ENCODE measurements at regions not wholly inside any gene's neighbourhood (a gene's known extent, or its start where the extent isn't known, plus 50 kb on each side); places are given as distances from the start of the nearest gene placed in this dataset.

GRCh38 chr14:43183916-43184315, 1323.2 kb downstream of the FSCB start:
- no peak for DNase-seq
- Mint-ChIP-seq H3K27ac (no peak overlapping the region), H3K9me3 (peaks cover 45% of the 10 kb centered on the region), H3K27me3 (ENCODE audit: insufficient read depth) (no peaks in the 10 kb centered on the region), H3K36me3 (ENCODE audit: low read depth) (peaks cover 3% of the 10 kb centered on the region; the same call in 1 of the 2 replicates), H3K4me3 (no peak overlapping the region), H3K4me1 (ENCODE audit: low read depth) (no peaks in the 10 kb centered on the region)
- TF ChIP-seq CTCF (IDR thresholded peaks at IDR 0.05): no peak

- no peak for TF ChIP-seq CTCF (IDR thresholded peaks at IDR 0.05)
- Mint-ChIP-seq H3K9me3 (peaks cover 33% of the 10 kb centered on the region), H3K4me1 (ENCODE audit: low read depth) (no peaks in the 10 kb centered on the region), H3K36me3 (ENCODE audit: low read depth) (no peaks in the 10 kb centered on the region), H3K4me3 (no peak overlapping the region), H3K27ac (no peak overlapping the region), H3K27me3 (ENCODE audit: insufficient read depth) (no peaks in the 10 kb centered on the region)
- DNase-seq: no peak
Observed at GRCh38 chr14:43175896-43176295, 1331.2 kb downstream of the FSCB start.

DNA sequence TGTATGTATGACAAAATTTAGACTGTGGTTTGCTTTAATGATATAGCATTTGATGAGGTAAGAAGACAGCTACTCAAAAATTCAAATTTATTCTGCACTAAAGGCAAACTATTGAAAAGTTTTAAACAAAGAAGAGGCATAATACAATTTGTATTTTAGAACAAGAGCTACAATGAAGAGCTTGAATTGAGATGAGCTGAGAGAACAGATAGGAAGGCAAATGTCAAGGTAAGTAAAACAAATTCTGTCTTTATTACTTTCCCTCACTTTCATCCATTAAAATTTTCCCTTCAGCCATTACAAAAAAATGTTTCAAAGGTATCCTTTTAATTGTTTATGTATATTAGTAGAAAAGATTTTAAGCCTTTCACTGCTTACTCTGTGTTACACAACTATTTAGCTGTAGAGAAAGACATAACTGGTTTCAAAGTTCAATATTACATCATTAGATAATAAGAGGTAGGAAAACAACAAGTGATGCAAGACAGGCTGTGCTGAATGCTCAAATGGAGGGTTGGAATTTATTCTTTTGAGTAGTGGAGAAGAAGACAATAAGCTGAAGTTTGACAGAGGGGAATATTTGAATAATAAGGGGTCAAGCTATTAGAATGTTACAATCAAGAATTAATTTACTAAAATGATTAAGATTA, 1334.1 kb downstream of the FSCB start:
- no peaks in the 10 kb centered on the region for H3K27me3 Mint-ChIP-seq (ENCODE audit: insufficient read depth)
- no peaks in the 10 kb centered on the region for H3K4me1 Mint-ChIP-seq (ENCODE audit: low read depth)
- no peaks in the 10 kb centered on the region for H3K36me3 Mint-ChIP-seq (ENCODE audit: low read depth)
- no peak for DNase-seq
- peaks cover 30% of the 10 kb centered on the region for H3K9me3 Mint-ChIP-seq
- no peak for TF ChIP-seq CTCF (IDR thresholded peaks at IDR 0.05)
- no peak overlapping the region for H3K27ac Mint-ChIP-seq
- no peak overlapping the region for H3K4me3 Mint-ChIP-seq

DNA sequence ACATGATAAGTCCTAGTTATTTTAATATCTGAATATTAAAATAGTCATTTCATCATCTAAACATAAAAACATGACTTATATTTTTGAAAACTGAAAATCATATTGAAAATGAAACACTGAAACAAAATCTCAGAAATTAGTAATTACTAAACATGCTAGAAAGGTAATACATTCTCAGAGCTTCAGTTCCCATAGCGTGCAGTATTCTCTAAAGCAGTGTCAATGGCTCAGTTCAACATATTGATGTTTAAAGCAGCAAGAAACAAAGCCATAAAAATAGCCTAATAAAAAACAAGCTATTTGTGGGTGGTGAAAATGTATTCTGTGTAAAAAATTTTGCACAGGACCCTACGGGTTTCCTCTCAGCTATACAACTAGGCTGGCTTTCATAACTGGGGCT, 1337.4 kb downstream of the FSCB start:
- no peaks in the 10 kb centered on the region for H3K27me3 Mint-ChIP-seq (ENCODE audit: insufficient read depth)
- no peaks in the 10 kb centered on the region for H3K4me1 Mint-ChIP-seq (ENCODE audit: low read depth)
- H3K36me3 Mint-ChIP-seq (ENCODE audit: low read depth): no peaks in the 10 kb centered on the region
- peaks cover 37% of the 10 kb centered on the region for H3K9me3 Mint-ChIP-seq
- no peak overlapping the region for H3K27ac Mint-ChIP-seq
- TF ChIP-seq CTCF (IDR thresholded peaks at IDR 0.05): no peak
- no peak overlapping the region for H3K4me3 Mint-ChIP-seq
- DNase-seq: no peak

DNA sequence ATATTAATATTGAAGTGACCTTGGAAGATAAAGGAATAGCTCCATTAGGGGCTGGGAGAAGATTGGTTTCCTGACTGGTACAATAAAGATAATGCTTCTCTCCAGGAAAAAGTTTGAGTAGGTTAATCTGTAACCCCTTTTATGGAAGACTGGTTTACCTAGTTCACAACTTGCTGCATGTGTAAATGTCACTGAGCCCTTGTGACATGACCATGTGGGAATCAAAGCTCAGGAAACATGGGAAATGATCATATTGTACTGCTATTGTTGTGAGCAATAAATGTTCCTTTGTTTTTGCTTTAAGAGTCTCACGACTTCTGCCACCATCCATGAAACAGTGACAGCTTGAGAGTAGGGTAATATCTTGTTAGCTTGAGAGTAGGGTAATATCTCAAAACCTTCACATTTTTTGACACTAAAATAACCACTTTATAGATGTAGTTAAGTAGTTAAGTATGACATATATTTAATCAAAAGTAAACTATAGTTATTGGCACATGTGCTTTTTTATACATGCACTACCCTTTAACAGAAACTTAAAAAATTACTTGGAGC, 1338.6 kb downstream of the FSCB start:
- H3K36me3 Mint-ChIP-seq (ENCODE audit: low read depth): no peaks in the 10 kb centered on the region
- DNase-seq: no peak
- H3K27ac Mint-ChIP-seq: no peak overlapping the region
- H3K9me3 Mint-ChIP-seq: peaks cover 39% of the 10 kb centered on the region
- no peaks in the 10 kb centered on the region for H3K4me1 Mint-ChIP-seq (ENCODE audit: low read depth)
- TF ChIP-seq CTCF (IDR thresholded peaks at IDR 0.05): no peak
- no peaks in the 10 kb centered on the region for H3K27me3 Mint-ChIP-seq (ENCODE audit: insufficient read depth)
- no peak overlapping the region for H3K4me3 Mint-ChIP-seq

All from HFFc6 (cell line).